HFFc6 (cell line): ENCODE measurements at regions not wholly inside any gene's neighbourhood (a gene's known extent, or its start where the extent isn't known, plus 50 kb on each side); places are given as distances from the start of the nearest gene placed in this dataset.

Source experiments
- DNase-seq: peaks from one replicate; pipeline ENCODE4 v3.0.0-alpha.2; 2018
- H3K27ac Mint-ChIP-seq: 2 replicates; pipeline ENCODE4 v1.8.0; 2020; ENCODE audit warnings: mild to moderate bottlenecking, mixed read lengths
- H3K27me3 Mint-ChIP-seq: 2 replicates; pipeline ENCODE4 v1.8.0; 2021; ENCODE audit warnings: mild to moderate bottlenecking, moderate library complexity, mixed read lengths; ENCODE audit not compliant: insufficient read depth
- H3K36me3 Mint-ChIP-seq: 2 replicates; pipeline ENCODE4 v1.8.0; 2021; ENCODE audit warnings: low read depth, mixed read lengths
- H3K4me1 Mint-ChIP-seq: 2 replicates; pipeline ENCODE4 v1.8.0; 2020; ENCODE audit warnings: low read depth, mixed read lengths
- H3K4me3 Mint-ChIP-seq: 2 replicates; pipeline ENCODE4 v1.8.0; 2020; ENCODE audit warnings: mild to moderate bottlenecking, moderate library complexity, mixed read lengths
- H3K9me3 Mint-ChIP-seq: 2 replicates; pipeline ENCODE4 v1.8.0; 2020; ENCODE audit warnings: mild to moderate bottlenecking, mixed read lengths
- TF ChIP-seq, protein P1 (sequence below): fragments of 200-600 bp; sonication (generic); IDR thresholded peaks from 2 replicates; pipeline ENCODE4 v1.5.0; 2021; ENCODE audit warnings: antibody characterized with exemption, mild to moderate bottlenecking

DNA sequence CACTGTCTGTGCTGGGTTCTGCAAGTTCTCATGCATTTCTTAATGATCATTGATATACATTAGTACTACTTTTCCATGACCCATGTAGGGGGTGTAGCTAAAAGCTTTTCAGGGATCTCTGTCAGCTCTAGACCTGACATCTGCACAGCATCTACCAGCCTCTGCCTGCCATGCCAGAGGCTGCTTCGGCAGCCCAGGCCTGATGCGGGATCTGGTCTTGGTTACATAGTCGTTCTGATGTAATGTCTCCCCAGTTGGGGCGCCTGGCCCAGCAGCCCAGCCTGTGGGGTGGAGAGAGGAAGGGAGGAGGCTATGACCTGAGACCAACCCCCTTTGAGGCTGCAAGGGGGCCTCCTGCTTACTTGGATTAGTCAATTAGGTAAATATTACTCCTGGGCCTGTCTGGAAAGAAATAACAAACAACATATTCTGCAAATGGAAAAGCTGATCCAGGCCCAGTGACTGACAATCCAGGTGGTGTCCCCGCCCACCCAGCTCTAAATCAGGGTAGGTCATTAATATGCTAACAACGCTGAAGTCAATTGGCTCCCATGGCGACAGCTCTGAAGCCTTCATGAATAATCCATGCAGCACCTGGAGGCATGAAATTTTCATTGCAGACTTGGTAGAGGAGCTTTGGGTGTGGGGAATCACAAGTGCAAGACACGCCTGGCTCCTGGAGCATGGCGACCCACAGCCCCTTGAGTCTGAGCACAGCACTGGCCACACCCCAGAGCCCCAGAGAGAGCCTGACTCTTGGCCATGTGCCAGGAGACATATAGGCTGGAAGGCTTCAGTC is 575.3 kb downstream of the CMPK2 start:
- TF ChIP-seq, protein P1, sequence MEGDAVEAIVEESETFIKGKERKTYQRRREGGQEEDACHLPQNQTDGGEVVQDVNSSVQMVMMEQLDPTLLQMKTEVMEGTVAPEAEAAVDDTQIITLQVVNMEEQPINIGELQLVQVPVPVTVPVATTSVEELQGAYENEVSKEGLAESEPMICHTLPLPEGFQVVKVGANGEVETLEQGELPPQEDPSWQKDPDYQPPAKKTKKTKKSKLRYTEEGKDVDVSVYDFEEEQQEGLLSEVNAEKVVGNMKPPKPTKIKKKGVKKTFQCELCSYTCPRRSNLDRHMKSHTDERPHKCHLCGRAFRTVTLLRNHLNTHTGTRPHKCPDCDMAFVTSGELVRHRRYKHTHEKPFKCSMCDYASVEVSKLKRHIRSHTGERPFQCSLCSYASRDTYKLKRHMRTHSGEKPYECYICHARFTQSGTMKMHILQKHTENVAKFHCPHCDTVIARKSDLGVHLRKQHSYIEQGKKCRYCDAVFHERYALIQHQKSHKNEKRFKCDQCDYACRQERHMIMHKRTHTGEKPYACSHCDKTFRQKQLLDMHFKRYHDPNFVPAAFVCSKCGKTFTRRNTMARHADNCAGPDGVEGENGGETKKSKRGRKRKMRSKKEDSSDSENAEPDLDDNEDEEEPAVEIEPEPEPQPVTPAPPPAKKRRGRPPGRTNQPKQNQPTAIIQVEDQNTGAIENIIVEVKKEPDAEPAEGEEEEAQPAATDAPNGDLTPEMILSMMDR = no peak
- no peaks in the 10 kb centered on the region for H3K4me1 Mint-ChIP-seq
- DNase-seq = no peak
- H3K36me3 Mint-ChIP-seq = no peaks in the 10 kb centered on the region
- no peaks in the 10 kb centered on the region; the same call in 1 of the 2 replicates for H3K27me3 Mint-ChIP-seq
- H3K27ac Mint-ChIP-seq = no peak overlapping the region
- H3K9me3 Mint-ChIP-seq = peaks cover 50% of the 10 kb centered on the region
- no peak overlapping the region for H3K4me3 Mint-ChIP-seq

DNA sequence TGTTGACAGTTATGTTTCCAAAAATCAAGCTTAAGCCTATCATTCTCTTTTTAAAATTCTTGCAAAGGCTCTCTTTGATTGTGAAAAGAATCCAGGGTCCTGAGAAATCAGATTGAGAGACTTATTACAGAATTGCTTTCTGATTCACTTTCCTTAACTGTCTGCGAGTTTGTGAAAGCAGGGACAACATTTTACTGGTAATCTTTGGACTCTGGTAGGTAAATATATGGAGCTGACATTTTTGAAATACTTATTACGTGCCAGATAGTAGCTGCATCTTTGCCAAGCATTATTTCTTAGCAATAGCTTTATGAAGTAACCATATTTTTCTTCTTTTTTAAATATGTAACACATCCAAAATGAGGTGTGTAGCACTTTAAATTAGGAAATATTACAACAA is 570.9 kb downstream of the CMPK2 start:
- Mint-ChIP-seq H3K9me3 (peaks cover 53% of the 10 kb centered on the region), H3K27me3 (no peaks in the 10 kb centered on the region), H3K4me1 (no peaks in the 10 kb centered on the region)

DNA sequence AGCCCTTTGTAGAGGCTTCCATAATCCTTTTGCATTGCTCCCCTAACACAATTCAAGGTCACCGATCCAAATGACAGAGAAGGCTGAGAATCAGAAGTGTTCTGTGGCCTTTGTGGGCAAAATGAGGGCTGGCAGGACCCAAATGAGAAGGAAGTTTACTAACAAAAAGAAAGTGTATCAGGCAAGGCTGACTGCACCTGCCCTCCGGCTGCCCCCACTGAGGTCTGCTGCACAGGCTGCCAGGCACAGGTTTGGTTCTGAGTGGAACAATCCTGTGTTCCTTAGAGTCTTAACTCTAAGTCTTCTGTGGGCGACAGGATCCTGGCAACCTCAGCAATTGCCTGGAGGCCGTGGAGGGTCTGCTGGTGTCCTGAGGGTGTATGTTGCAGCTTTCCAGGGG is 568.5 kb downstream of the CMPK2 start:
- Mint-ChIP-seq H3K27ac (no peak overlapping the region), H3K36me3 (no peaks in the 10 kb centered on the region), H3K4me1 (no peaks in the 10 kb centered on the region), H3K9me3 (peaks cover 50% of the 10 kb centered on the region), H3K27me3 (peaks cover 2% of the 10 kb centered on the region; the same call in 1 of the 2 replicates), H3K4me3 (no peak overlapping the region)
- no peak for DNase-seq
- TF ChIP-seq, protein P1 = no peak

More for the DNA sequence above, 570.9 kb downstream of the CMPK2 start:
- Mint-ChIP-seq H3K4me3 (no peak overlapping the region), H3K27ac (no peak overlapping the region), H3K36me3 (no peaks in the 10 kb centered on the region)
- DNase-seq = no peak
- TF ChIP-seq, protein P1 = no peak

DNA sequence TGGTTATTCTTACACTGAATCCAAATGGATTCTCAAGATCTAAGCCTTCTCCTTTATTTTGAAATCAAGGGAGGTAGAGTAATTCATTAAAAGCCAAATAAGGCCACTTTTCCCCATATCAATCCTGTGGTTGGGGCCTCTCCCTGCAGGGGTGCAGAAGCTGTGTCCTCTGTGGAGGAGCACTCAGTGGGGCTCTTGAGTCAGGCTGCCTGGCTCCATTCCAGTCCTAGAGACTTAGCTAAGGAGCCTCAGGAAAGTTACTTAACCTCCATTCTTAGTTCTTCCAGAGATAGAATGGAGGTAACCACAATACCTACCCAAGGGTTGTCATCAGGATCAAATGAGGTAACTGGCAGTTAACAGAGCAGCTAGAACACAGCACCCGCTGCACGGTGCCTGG is 564.3 kb downstream of the CMPK2 start:
- TF ChIP-seq, protein P1 = no peak
- H3K27me3 Mint-ChIP-seq = peaks cover 4% of the 10 kb centered on the region; the same call in 1 of the 2 replicates
- no peaks in the 10 kb centered on the region for H3K4me1 Mint-ChIP-seq
- no peak for DNase-seq
- H3K9me3 Mint-ChIP-seq = peaks cover 48% of the 10 kb centered on the region
- H3K27ac Mint-ChIP-seq = no peak overlapping the region
- no peak overlapping the region for H3K4me3 Mint-ChIP-seq
- no peaks in the 10 kb centered on the region for H3K36me3 Mint-ChIP-seq

DNA sequence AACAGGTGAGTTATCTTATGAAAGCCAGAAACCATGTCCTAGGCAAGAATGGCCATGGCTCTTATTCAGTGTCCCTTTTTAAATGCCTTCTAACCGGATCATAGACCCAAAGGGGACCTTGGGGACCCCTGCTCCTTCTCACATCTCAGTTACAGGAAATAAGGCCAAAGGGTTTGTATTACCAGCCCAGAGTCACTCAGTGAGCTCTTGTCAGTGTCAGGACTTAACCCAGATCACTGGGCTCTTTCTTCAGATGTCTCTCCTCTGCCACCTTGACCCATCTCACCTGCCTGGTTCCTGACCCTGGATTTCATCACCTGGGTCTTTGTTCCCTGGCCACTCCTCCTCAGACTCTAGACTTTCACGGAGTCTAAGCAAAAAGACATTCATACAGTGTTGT is 556.7 kb downstream of the CMPK2 start:
- TF ChIP-seq, protein P1 = no peak
- peaks cover 51% of the 10 kb centered on the region for H3K9me3 Mint-ChIP-seq
- no peak overlapping the region for H3K4me3 Mint-ChIP-seq
- no peaks in the 10 kb centered on the region for H3K4me1 Mint-ChIP-seq
- H3K36me3 Mint-ChIP-seq = no peaks in the 10 kb centered on the region
- H3K27ac Mint-ChIP-seq = no peak overlapping the region
- 0 out of 2 replicates have a peak, but pooled peaks cover 2% of the 10 kb centered on the region for H3K27me3 Mint-ChIP-seq
- DNase-seq = no peak
